ENCODE measurements at regions not wholly inside any gene's neighbourhood (a gene's known extent, or its start where the extent isn't known, plus 50 kb on each side); places are given as distances from the start of the nearest gene placed in this dataset.
"Not testable (repeated sequence)": the region's sequence is repeated elsewhere in the genome, so short reads cannot be mapped to it uniquely, and the experiment has no call there.

GRCh38 chr19:30281906-30282305 is 90.3 kb upstream of the ZNF536 start:
- Histone ChIP-seq H3K27ac (ENCODE audit: low read depth in 1 of 2, low read length in 1 of 2) (no peak overlapping the region), H3K4me1 (ENCODE audit: control insufficient read depth in 2 of 2, insufficient read depth in 2 of 2, low read length in 2 of 2) (no peaks in the 10 kb centered on the region), H3K4me3 (ENCODE audit: low read length in 2 of 2) (no peak overlapping the region), H3K27me3 (ENCODE audit: control insufficient read depth in 2 of 2, insufficient read depth in 1 of 2, low read length in 1 of 2) (no peaks in the 10 kb centered on the region), H3K36me3 (ENCODE audit: control insufficient read depth in 2 of 2, insufficient read depth in 2 of 2, low read length in 1 of 2) (no peaks in the 10 kb centered on the region), H3K9me3 (ENCODE audit: control insufficient read depth in 2 of 2, insufficient read depth in 1 of 2, low read length in 1 of 2) (no peaks in the 10 kb centered on the region)
- WGBS, result 90% methylated on average over 7 of the region's 7 CpGs
- DNase-seq (ENCODE audit: low read depth in 6 of 9, low spot score in 9 of 9), result no peak

GRCh38 chr19:30283556-30283955 is 88.6 kb upstream of the ZNF536 start:
- no peak for DNase-seq (ENCODE audit: low read depth in 6 of 9, low spot score in 9 of 9)
- Histone ChIP-seq H3K27me3 (ENCODE audit: control insufficient read depth in 2 of 2, insufficient read depth in 1 of 2, low read length in 1 of 2) (no peaks in the 10 kb centered on the region), H3K36me3 (ENCODE audit: control insufficient read depth in 2 of 2, insufficient read depth in 2 of 2, low read length in 1 of 2) (no peaks in the 10 kb centered on the region), H3K4me3 (ENCODE audit: low read length in 2 of 2) (no peak overlapping the region), H3K4me1 (ENCODE audit: control insufficient read depth in 2 of 2, insufficient read depth in 2 of 2, low read length in 2 of 2) (no peaks in the 10 kb centered on the region), H3K9me3 (ENCODE audit: control insufficient read depth in 2 of 2, insufficient read depth in 1 of 2, low read length in 1 of 2) (no peaks in the 10 kb centered on the region), H3K27ac (ENCODE audit: low read depth in 1 of 2, low read length in 1 of 2) (no peak overlapping the region)
- WGBS, result 86% methylated on average over 2 of the region's 2 CpGs

DNA sequence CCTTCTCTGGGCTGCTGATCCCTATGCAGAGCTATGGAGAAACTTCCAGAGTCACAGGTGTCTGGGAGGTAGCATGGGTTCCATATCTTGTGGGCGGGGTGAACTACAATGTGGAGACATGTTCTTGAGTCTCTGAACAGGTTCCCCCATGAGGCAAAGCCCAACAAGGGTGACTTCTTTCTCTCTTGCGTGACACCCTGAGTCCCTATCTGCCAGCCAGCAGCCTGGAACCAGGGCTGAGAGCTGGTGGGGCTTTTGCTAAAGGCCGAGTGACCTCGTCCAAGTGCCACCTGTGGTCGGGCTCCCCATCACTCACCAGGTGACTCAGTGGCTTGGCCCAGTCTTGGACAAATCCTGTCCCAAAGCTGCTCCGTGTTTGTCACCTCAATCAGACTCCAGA is 88.0 kb upstream of the ZNF536 start:
- 91% methylated on average over 6 of the region's 6 CpGs for WGBS
- H3K4me1 ChIP-seq (ENCODE audit: control insufficient read depth in 2 of 2, insufficient read depth in 2 of 2, low read length in 2 of 2), result no peaks in the 10 kb centered on the region
- no peak for DNase-seq (ENCODE audit: low read depth in 6 of 9, low spot score in 9 of 9)
- H3K27ac ChIP-seq (ENCODE audit: low read depth in 1 of 2, low read length in 1 of 2), result no peak overlapping the region
- no peak overlapping the region for H3K4me3 ChIP-seq (ENCODE audit: low read length in 2 of 2)
- H3K27me3 ChIP-seq (ENCODE audit: control insufficient read depth in 2 of 2, insufficient read depth in 1 of 2, low read length in 1 of 2), result no peaks in the 10 kb centered on the region
- H3K9me3 ChIP-seq (ENCODE audit: control insufficient read depth in 2 of 2, insufficient read depth in 1 of 2, low read length in 1 of 2), result no peaks in the 10 kb centered on the region
- H3K36me3 ChIP-seq (ENCODE audit: control insufficient read depth in 2 of 2, insufficient read depth in 2 of 2, low read length in 1 of 2), result no peaks in the 10 kb centered on the region

DNA sequence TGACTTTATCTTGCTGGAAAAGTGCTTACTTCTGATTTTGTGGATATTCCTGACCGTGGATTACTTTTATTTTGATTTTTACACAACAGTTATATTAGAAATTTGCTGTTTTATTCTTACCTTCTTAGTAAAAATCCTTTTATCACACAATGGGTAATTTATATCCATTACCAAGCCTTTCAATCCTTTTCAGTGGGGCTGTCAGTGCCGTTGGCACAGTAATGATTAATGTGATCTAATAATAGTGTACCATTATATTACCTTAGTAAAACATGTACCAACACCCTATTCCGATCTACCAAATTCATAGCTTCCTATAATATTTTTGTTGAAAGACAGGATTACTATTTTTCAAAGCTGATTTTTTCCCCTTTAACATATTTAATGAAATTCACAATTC is 87.3 kb upstream of the ZNF536 start:
- no peak for DNase-seq (ENCODE audit: low read depth in 6 of 9, low spot score in 9 of 9)
- Histone ChIP-seq H3K27me3 (ENCODE audit: control insufficient read depth in 2 of 2, insufficient read depth in 1 of 2, low read length in 1 of 2) (no peaks in the 10 kb centered on the region), H3K4me1 (ENCODE audit: control insufficient read depth in 2 of 2, insufficient read depth in 2 of 2, low read length in 2 of 2) (no peaks in the 10 kb centered on the region), H3K36me3 (ENCODE audit: control insufficient read depth in 2 of 2, insufficient read depth in 2 of 2, low read length in 1 of 2) (no peaks in the 10 kb centered on the region), H3K4me3 (ENCODE audit: low read length in 2 of 2) (no peak overlapping the region), H3K9me3 (ENCODE audit: control insufficient read depth in 2 of 2, insufficient read depth in 1 of 2, low read length in 1 of 2) (no peaks in the 10 kb centered on the region), H3K27ac (ENCODE audit: low read depth in 1 of 2, low read length in 1 of 2) (no peak overlapping the region)
- 78% methylated on average over 3 of the region's 3 CpGs for WGBS

DNA sequence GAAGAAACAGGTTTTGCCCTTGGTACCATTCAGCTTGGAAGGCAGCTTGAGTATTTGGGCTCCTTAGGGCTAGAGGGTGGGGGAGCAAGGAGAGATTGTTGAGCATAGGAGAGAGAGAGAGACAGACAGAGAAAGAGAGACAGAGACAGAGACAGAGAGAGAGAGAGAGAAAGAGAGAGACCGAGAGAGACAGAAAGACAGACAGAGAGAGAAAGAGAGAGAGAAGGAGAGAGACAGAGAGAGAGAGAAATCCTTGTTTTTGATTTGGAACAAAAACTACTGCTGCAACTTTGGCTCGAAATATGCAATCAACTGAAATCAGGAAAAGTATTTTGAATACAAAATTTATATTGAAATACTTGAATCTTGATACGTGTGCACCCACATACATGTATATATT is 85.8 kb upstream of the ZNF536 start:
- no peak overlapping the region for H3K27ac ChIP-seq (ENCODE audit: low read depth in 1 of 2, low read length in 1 of 2)
- H3K27me3 ChIP-seq (ENCODE audit: control insufficient read depth in 2 of 2, insufficient read depth in 1 of 2, low read length in 1 of 2), result no peaks in the 10 kb centered on the region
- DNase-seq (ENCODE audit: low read depth in 6 of 9, low spot score in 9 of 9), result no peak
- no peaks in the 10 kb centered on the region for H3K36me3 ChIP-seq (ENCODE audit: control insufficient read depth in 2 of 2, insufficient read depth in 2 of 2, low read length in 1 of 2)
- WGBS, result 93% methylated on average over 3 of the region's 3 CpGs
- no peaks in the 10 kb centered on the region for H3K4me1 ChIP-seq (ENCODE audit: control insufficient read depth in 2 of 2, insufficient read depth in 2 of 2, low read length in 2 of 2)
- no peak overlapping the region for H3K4me3 ChIP-seq (ENCODE audit: low read length in 2 of 2)
- H3K9me3 ChIP-seq (ENCODE audit: control insufficient read depth in 2 of 2, insufficient read depth in 1 of 2, low read length in 1 of 2), result no peaks in the 10 kb centered on the region

DNA sequence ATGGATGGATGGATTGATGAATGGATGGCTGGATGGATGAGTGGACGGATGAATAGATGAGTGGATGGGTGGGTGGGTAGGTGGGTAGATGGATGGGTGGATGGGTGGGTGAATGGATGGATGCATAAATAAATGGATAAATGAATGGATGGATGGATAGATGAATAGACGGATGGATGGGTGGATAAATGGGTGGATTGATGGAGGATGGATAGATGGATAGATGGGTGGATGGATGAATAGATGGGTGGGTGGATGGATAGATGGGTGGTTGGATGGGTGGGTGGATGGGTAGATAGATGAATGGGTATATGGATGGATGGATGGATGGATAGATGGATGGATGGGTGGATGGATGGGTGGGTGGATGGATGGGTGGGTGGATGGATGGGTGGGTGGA is 84.9 kb upstream of the ZNF536 start:
- no peaks in the 10 kb centered on the region for H3K36me3 ChIP-seq (ENCODE audit: control insufficient read depth in 2 of 2, insufficient read depth in 2 of 2, low read length in 1 of 2)
- no peaks in the 10 kb centered on the region for H3K4me1 ChIP-seq (ENCODE audit: control insufficient read depth in 2 of 2, insufficient read depth in 2 of 2, low read length in 2 of 2)
- H3K27ac ChIP-seq (ENCODE audit: low read depth in 1 of 2, low read length in 1 of 2), result no peak overlapping the region
- H3K9me3 ChIP-seq (ENCODE audit: control insufficient read depth in 2 of 2, insufficient read depth in 1 of 2, low read length in 1 of 2), result no peaks in the 10 kb centered on the region
- H3K27me3 ChIP-seq (ENCODE audit: control insufficient read depth in 2 of 2, insufficient read depth in 1 of 2, low read length in 1 of 2), result no peaks in the 10 kb centered on the region
- no peak for DNase-seq (ENCODE audit: low read depth in 6 of 9, low spot score in 9 of 9)
- 98% methylated on average over 2 of the region's 2 CpGs for WGBS
- no peak overlapping the region for H3K4me3 ChIP-seq (ENCODE audit: low read length in 2 of 2)

- Histone ChIP-seq H3K4me3 (ENCODE audit: low read length in 2 of 2) (no peak overlapping the region), H3K36me3 (ENCODE audit: control insufficient read depth in 2 of 2, insufficient read depth in 2 of 2, low read length in 1 of 2) (no peaks in the 10 kb centered on the region), H3K4me1 (ENCODE audit: control insufficient read depth in 2 of 2, insufficient read depth in 2 of 2, low read length in 2 of 2) (no peaks in the 10 kb centered on the region), H3K9me3 (ENCODE audit: control insufficient read depth in 2 of 2, insufficient read depth in 1 of 2, low read length in 1 of 2) (no peaks in the 10 kb centered on the region), H3K27ac (ENCODE audit: low read depth in 1 of 2, low read length in 1 of 2) (no peak overlapping the region), H3K27me3 (ENCODE audit: control insufficient read depth in 2 of 2, insufficient read depth in 1 of 2, low read length in 1 of 2) (no peaks in the 10 kb centered on the region)
- DNase-seq (ENCODE audit: low read depth in 6 of 9, low spot score in 9 of 9), result no peak
- WGBS, result 81% methylated on average over 5 of the region's 5 CpGs
Measured at GRCh38 chr19:30287973-30288372, 84.2 kb upstream of the ZNF536 start.

GRCh38 chr19:30288911-30289310 is 83.3 kb upstream of the ZNF536 start:
- H3K9me3 ChIP-seq (ENCODE audit: control insufficient read depth in 2 of 2, insufficient read depth in 1 of 2, low read length in 1 of 2), result no peaks in the 10 kb centered on the region
- no peaks in the 10 kb centered on the region for H3K4me1 ChIP-seq (ENCODE audit: control insufficient read depth in 2 of 2, insufficient read depth in 2 of 2, low read length in 2 of 2)
- no peak overlapping the region for H3K4me3 ChIP-seq (ENCODE audit: low read length in 2 of 2)
- H3K36me3 ChIP-seq (ENCODE audit: control insufficient read depth in 2 of 2, insufficient read depth in 2 of 2, low read length in 1 of 2), result no peaks in the 10 kb centered on the region
- H3K27ac ChIP-seq (ENCODE audit: low read depth in 1 of 2, low read length in 1 of 2), result no peak overlapping the region
- no peak for DNase-seq (ENCODE audit: low read depth in 6 of 9, low spot score in 9 of 9)
- H3K27me3 ChIP-seq (ENCODE audit: control insufficient read depth in 2 of 2, insufficient read depth in 1 of 2, low read length in 1 of 2), result no peaks in the 10 kb centered on the region
- 83% methylated on average over 3 of the region's 3 CpGs for WGBS

- Histone ChIP-seq H3K27me3 (ENCODE audit: control insufficient read depth in 2 of 2, insufficient read depth in 1 of 2, low read length in 1 of 2) (no peaks in the 10 kb centered on the region), H3K9me3 (ENCODE audit: control insufficient read depth in 2 of 2, insufficient read depth in 1 of 2, low read length in 1 of 2) (no peaks in the 10 kb centered on the region), H3K36me3 (ENCODE audit: control insufficient read depth in 2 of 2, insufficient read depth in 2 of 2, low read length in 1 of 2) (no peaks in the 10 kb centered on the region), H3K27ac (ENCODE audit: low read depth in 1 of 2, low read length in 1 of 2) (no peak overlapping the region), H3K4me3 (ENCODE audit: low read length in 2 of 2) (no peak overlapping the region), H3K4me1 (ENCODE audit: control insufficient read depth in 2 of 2, insufficient read depth in 2 of 2, low read length in 2 of 2) (no peaks in the 10 kb centered on the region)
- no peak for DNase-seq (ENCODE audit: low read depth in 6 of 9, low spot score in 9 of 9)
- 95% methylated on average over 9 of the region's 9 CpGs for WGBS
Measured at GRCh38 chr19:30289336-30289735, 82.8 kb upstream of the ZNF536 start.

DNA sequence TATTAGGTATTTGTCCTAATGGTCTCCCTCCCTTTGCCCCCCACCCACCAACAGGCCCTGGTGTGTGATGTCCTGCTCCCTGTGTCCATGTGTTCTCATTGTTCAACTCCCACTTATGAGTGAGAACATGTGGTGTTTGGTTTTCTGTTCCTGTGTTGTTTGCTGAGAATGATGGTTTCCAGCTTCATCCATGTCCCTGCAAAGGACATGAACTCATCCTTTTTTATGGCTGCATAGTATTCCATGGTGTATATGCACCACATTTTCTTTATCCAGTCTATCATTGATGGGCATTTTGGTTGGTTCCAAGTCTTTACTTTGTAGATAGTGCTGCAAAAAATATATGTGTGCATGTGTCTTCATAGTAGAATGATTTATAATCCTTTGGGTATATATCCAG is 81.4 kb upstream of the ZNF536 start:
- H3K27ac ChIP-seq (ENCODE audit: low read depth in 1 of 2, low read length in 1 of 2); H3K4me3 ChIP-seq (ENCODE audit: low read length in 2 of 2); H3K9me3 ChIP-seq (ENCODE audit: control insufficient read depth in 2 of 2, insufficient read depth in 1 of 2, low read length in 1 of 2); H3K36me3 ChIP-seq (ENCODE audit: control insufficient read depth in 2 of 2, insufficient read depth in 2 of 2, low read length in 1 of 2); H3K4me1 ChIP-seq (ENCODE audit: control insufficient read depth in 2 of 2, insufficient read depth in 2 of 2, low read length in 2 of 2); H3K27me3 ChIP-seq (ENCODE audit: control insufficient read depth in 2 of 2, insufficient read depth in 1 of 2, low read length in 1 of 2); DNase-seq (ENCODE audit: low read depth in 6 of 9, low spot score in 9 of 9): not testable (repeated sequence)

Measured in thymus (tissue), 11 donors.